ENCODE measurements at regions not wholly inside any gene's neighbourhood (a gene's known extent, or its start where the extent isn't known, plus 50 kb on each side); places are given as distances from the start of the nearest gene placed in this dataset.
"Not testable (repeated sequence)": the region's sequence is repeated elsewhere in the genome, so short reads cannot be mapped to it uniquely, and the experiment has no call there.

DNA sequence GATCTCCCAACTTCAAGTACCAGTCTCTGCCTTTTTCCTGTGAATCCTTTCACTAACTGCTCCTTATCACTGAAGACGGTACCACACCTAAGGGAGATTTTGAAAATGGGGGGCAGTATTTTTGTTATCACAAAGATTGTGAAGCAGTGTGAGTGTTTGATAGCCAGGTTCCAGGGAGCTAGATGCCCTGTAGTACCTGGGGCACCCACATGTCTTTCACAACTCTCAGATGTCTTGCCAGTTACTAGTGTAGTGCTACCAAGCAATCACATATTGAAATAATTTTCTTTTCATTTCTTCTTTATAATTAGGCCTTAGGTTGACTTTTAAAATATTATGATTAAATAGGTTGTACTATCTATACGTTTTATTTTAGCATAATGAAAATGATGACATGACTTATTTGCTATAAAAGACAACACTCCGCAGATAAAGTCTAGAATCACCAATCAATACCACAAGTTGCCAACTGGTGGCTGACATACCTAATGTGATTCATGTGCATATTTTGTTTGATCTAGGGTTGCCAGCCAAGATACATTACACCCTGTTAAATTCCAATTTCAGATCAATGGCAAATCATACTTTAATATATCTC, 215.9 kb downstream of the EXOC5 start:
- no peak for ATAC-seq (ENCODE audit: low FRiP score in 2 of 2)
- Histone ChIP-seq H3K27ac (no peak overlapping the region), H3K9me3 (no peaks in the 10 kb centered on the region), H3K27me3 (no peaks in the 10 kb centered on the region), H3K4me3 (no peak overlapping the region), H3K36me3 (no peaks in the 10 kb centered on the region), H3K4me1 (peaks cover 0 to 3% (median 0%) of the 10 kb centered on the region in 4 donors)
- no peak for DNase-seq
- TF ChIP-seq POLR2A (IDR thresholded peaks at IDR 0.05) (no peak), POLR2AphosphoS5 (IDR thresholded peaks at IDR 0.05) (no peak), EP300 (IDR thresholded peaks at IDR 0.05) (no peak)
- TF ChIP-seq, protein P1, sequence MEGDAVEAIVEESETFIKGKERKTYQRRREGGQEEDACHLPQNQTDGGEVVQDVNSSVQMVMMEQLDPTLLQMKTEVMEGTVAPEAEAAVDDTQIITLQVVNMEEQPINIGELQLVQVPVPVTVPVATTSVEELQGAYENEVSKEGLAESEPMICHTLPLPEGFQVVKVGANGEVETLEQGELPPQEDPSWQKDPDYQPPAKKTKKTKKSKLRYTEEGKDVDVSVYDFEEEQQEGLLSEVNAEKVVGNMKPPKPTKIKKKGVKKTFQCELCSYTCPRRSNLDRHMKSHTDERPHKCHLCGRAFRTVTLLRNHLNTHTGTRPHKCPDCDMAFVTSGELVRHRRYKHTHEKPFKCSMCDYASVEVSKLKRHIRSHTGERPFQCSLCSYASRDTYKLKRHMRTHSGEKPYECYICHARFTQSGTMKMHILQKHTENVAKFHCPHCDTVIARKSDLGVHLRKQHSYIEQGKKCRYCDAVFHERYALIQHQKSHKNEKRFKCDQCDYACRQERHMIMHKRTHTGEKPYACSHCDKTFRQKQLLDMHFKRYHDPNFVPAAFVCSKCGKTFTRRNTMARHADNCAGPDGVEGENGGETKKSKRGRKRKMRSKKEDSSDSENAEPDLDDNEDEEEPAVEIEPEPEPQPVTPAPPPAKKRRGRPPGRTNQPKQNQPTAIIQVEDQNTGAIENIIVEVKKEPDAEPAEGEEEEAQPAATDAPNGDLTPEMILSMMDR (IDR thresholded peaks at IDR 0.05), result no peak
- WGBS, 2 donors, result 82 to 86% methylated on average over 3 of the region's 3 CpGs

DNA sequence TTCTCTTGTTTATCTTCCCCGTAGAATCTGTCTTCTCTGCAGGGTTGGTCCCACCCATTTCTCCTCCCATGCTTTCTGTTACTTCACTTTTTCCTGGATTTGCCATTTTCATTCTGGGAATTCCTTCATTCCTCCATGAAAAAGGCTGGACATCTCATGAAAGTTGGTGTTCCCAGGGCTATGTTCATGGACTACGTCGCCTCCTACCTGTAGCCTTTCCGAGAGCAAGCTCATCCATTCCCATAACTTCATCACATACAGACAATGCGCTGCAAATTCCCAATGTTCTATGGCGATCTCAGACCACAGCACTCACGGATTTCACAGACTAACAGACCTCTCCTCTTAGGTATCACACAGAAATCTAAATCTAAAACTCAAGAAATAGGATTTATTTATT, 217.1 kb downstream of the EXOC5 start:
- DNase-seq, result no peak
- WGBS, 2 donors, result 81 to 83% methylated on average over 7 of the region's 7 CpGs
- ATAC-seq (ENCODE audit: low FRiP score in 2 of 2), result no peak
- TF ChIP-seq POLR2AphosphoS5 (IDR thresholded peaks at IDR 0.05) (no peak), EP300 (IDR thresholded peaks at IDR 0.05) (no peak), POLR2A (IDR thresholded peaks at IDR 0.05) (no peak)
- TF ChIP-seq, protein P1 (IDR thresholded peaks at IDR 0.05), result no peak
- Histone ChIP-seq H3K4me3 (no peak overlapping the region), H3K27ac (no peak overlapping the region), H3K9me3 (no peaks in the 10 kb centered on the region), H3K27me3 (no peaks in the 10 kb centered on the region), H3K4me1 (no peaks in the 10 kb centered on the region), H3K36me3 (no peaks in the 10 kb centered on the region)

DNA sequence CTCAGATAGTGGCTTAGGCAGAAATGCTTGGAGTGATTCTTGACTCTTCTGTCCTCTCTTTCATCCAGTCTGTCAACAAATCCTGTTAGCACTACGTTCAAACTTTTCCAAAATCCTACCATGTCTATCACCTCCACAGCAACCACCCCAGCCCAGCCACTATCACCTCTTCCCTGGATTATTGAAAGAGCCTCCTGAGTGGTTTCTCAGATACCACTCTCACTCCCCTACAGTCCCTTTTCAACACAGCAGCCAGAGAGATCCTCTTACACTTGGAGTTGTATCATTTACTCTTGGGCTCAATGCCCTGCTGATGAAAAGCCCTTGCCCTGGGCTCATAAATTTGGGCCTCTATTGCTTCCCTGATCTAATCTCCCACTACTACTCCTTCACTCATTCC, 218.9 kb downstream of the EXOC5 start:
- no peak for DNase-seq
- Histone ChIP-seq H3K36me3 (no peaks in the 10 kb centered on the region), H3K4me3 (no peak overlapping the region), H3K27me3 (no peaks in the 10 kb centered on the region), H3K9me3 (no peaks in the 10 kb centered on the region), H3K27ac (no peak overlapping the region), H3K4me1 (no peaks in the 10 kb centered on the region)
- ATAC-seq (ENCODE audit: low FRiP score in 2 of 2), result no peak
- TF ChIP-seq EP300 (IDR thresholded peaks at IDR 0.05) (no peak), POLR2AphosphoS5 (IDR thresholded peaks at IDR 0.05) (no peak), POLR2A (IDR thresholded peaks at IDR 0.05) (no peak)
- TF ChIP-seq, protein P1 (IDR thresholded peaks at IDR 0.05), result no peak
- 44 to 77% methylated on average over 1 of the region's 1 CpG for WGBS, 2 donors

DNA sequence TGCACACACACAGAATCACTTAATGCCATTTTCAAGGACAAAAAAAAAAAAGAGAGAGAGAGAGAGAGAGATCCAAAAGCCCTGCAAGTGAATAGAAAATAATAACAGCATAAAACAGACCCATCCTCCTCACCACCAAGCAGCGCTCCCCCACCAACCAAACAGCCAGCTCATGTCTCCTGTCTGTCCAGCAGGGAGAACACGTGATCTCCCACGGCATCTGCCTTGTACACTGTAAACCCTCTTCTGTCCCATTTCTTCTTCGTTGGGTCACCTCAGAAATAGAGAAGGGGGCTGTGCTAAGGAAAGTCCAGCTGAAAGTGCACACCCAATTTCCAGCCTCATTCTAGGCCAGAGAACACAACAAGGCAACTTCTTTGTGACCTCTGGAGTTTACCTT, 222.5 kb downstream of the EXOC5 start:
- H3K4me1 ChIP-seq, result no peaks in the 10 kb centered on the region
- no peaks in the 10 kb centered on the region for H3K36me3 ChIP-seq
- DNase-seq, result no peak
- H3K27ac ChIP-seq, result no peak overlapping the region
- no peaks in the 10 kb centered on the region for H3K27me3 ChIP-seq
- WGBS, 2 donors, result 70 to 72% methylated on average over 4 of the region's 4 CpGs
- ATAC-seq (ENCODE audit: low FRiP score in 2 of 2), result no peak
- TF ChIP-seq, protein P1 (IDR thresholded peaks at IDR 0.05), result no peak
- no peak for TF ChIP-seq POLR2AphosphoS5 (IDR thresholded peaks at IDR 0.05)
- TF ChIP-seq POLR2A (IDR thresholded peaks at IDR 0.05), result no peak
- no peak for TF ChIP-seq EP300 (IDR thresholded peaks at IDR 0.05)
- no peak overlapping the region for H3K4me3 ChIP-seq
- no peaks in the 10 kb centered on the region for H3K9me3 ChIP-seq

DNA sequence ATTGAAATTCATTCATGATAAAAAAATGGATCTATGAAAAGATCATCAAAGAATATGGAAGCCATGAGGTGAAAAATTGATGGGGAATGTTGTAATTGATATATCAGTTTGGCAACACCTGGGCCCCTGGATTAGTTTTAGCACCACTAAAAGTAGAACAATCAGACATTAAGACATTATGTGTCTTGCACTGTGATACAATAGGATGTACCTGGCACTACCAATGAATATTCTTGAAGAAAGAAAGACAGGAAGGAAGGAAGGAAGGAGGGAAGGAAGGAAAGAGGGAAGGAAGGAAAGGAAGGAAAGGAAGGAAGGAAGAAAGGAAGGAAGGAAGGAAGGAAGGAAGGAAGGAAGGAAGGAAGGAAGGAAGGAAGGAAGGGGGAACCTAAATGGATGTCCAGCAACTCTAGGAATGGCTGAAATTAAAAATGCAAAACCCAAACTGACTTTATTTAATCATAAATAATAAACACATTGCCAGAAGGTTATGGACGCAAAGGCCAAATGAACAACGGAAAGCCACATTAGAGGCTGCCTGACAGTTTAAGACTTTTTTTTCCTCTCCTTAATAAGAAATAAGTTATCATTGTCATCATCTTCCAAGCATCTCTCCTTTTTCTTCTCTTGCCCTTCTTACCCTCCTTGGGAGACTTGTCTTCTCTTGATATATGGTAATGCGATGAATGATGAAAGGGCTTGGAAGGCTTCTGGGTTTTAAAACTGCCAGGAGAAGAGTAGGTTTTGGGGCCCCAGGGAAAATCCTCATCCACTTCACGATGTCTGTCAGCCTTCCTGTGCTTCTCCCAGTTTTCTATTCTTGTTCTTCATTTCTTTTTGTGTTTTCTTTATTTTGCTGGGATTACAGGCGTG, 224.4 kb downstream of the EXOC5 start:
- 93 to 94% methylated on average over 5 of the region's 5 CpGs for WGBS, 2 donors
- not testable (repeated sequence) for H3K4me1 ChIP-seq; ATAC-seq (ENCODE audit: low FRiP score in 2 of 2)

More for the DNA sequence above, 224.4 kb downstream of the EXOC5 start:
- not testable (repeated sequence) for H3K27ac ChIP-seq, DNase-seq, H3K27me3 ChIP-seq, H3K4me3 ChIP-seq, H3K9me3 ChIP-seq, H3K36me3 ChIP-seq
